Right lobe of liver (tissue), 4 donors: ENCODE measurements at regions not wholly inside any gene's neighbourhood (a gene's known extent, or its start where the extent isn't known, plus 50 kb on each side); places are given as distances from the start of the nearest gene placed in this dataset.

ENCODE experiments used
- POLR2A ChIP-seq: fragments of 450-650 bp; IDR thresholded peaks from one replicate; pipeline ENCODE4 v1.6.1; 2017; ENCODE audit warnings: antibody characterized with exemption, mild to moderate bottlenecking
- TF ChIP-seq, protein P1 (sequence below), 4 donors: fragments of 200-600 bp in 3 of 4; fragments of 450-650 bp in 1 of 4; IDR thresholded peaks; one replicate each; pipeline versions ENCODE4 v1.5.1 to v1.8.0; 2016 to 2022; ENCODE audit warnings: antibody characterized with exemption in 4 of 4, mild to moderate bottlenecking in 2 of 4
- donor health status: DM: no; HTN: no; CAD: no.
- donor health status: DM: no; HTN: no; CAD: no.
- donor health status: DM: no; HTN: yes; CAD: no.

DNA sequence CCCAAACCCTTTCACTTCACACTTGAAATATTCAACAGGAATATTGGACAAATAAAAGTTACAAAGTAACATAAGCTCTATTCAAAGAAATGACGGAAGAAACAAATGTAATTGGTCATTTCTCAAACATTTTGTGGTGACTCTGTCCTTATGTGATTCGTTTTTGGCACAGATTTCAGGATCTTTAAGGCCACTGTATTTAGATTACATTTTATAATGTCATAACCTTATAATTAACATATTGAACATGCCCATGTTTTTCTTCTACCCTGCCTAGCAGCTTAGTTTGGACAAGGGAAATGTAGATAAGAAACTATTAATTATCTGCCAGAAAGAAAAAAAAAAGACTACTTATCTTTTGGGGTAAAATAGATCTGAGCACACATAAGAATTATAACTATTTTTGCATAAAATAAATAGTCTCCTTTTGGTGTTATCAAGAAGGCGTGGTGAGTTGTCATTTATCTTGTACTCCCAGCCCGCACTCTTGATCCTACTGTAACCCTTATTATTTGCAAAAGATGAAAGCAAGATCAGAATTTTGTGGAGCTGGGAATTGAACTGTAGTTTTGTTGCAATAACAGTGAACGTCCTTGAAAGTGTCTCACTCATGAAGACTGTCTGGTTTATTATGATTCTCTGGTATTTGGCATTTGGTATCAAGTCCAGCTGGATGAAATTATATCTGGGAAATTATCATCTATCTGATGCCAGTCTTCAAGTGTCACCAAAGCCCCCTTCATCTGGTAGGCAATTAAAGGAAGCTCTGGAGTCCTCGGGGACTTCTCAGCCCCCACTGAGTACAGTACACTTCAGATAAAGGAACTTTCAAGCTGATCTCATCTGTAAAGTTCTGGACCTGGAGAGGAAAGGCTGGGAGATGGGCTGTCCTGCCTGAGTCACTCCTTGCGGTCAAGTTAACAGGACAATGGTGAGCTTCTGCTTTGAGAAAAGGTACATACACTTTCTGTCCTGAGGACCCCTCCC, 175.7 kb upstream of the INHBA start:
- TF ChIP-seq, protein P1, sequence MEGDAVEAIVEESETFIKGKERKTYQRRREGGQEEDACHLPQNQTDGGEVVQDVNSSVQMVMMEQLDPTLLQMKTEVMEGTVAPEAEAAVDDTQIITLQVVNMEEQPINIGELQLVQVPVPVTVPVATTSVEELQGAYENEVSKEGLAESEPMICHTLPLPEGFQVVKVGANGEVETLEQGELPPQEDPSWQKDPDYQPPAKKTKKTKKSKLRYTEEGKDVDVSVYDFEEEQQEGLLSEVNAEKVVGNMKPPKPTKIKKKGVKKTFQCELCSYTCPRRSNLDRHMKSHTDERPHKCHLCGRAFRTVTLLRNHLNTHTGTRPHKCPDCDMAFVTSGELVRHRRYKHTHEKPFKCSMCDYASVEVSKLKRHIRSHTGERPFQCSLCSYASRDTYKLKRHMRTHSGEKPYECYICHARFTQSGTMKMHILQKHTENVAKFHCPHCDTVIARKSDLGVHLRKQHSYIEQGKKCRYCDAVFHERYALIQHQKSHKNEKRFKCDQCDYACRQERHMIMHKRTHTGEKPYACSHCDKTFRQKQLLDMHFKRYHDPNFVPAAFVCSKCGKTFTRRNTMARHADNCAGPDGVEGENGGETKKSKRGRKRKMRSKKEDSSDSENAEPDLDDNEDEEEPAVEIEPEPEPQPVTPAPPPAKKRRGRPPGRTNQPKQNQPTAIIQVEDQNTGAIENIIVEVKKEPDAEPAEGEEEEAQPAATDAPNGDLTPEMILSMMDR (IDR thresholded peaks at IDR 0.05) = no peak
- no peak for TF ChIP-seq POLR2A
